Lower leg skin (tissue), 3 donors: ENCODE measurements at regions not wholly inside any gene's neighbourhood (a gene's known extent, or its start where the extent isn't known, plus 50 kb on each side); places are given as distances from the start of the nearest gene placed in this dataset.

ENCODE experiments used
- CTCF ChIP-seq, 3 donors: fragments of 450-650 bp; IDR thresholded peaks; one replicate each; pipeline ENCODE4 v1.5.1; 2016; ENCODE audit warnings: antibody characterized with exemption in 3 of 3, mild to moderate bottlenecking in 3 of 3, moderate library complexity in 2 of 3
- POLR2A ChIP-seq, 2 donors: fragments of 450-650 bp; IDR thresholded peaks; one replicate each; pipeline ENCODE4 v1.6.1; 2016 to 2017; ENCODE audit warnings: antibody characterized with exemption in 2 of 2, mild to moderate bottlenecking in 1 of 2, moderate library complexity in 1 of 2

GRCh38 chr5:67490543-67491321 is 294.1 kb upstream of the CD180 start:
- TF ChIP-seq CTCF (IDR thresholded peaks at IDR 0.05) = no peak
- no peak for TF ChIP-seq POLR2A (IDR thresholded peaks at IDR 0.05)
